RPMI8226 (cell line): ENCODE measurements at regions not wholly inside any gene's neighbourhood (a gene's known extent, or its start where the extent isn't known, plus 50 kb on each side); places are given as distances from the start of the nearest gene placed in this dataset.

ENCODE experiments used
- DNase-seq: peaks from one replicate; pipeline ENCODE4 v3.0.0-alpha.2; 2015

DNA sequence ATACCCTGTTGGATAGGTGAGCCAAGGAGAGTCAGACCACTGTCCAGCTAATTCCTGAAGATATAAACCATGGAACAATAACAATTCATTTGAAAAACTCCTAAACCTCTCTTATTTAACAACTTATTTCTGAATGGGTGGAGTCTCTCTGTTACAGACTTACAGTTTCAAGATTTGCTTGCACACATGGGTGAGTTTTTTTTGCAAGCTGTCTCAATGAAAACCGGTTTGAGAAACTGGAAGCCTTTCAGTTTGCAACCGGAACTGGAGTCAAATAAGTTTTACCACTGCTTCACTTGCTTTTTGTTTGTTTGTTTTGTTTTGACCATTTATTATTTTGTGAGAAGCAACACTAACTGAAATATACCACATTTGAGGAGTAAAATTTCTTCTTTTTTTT is 243.8 kb downstream of the MTERF1 start:
- no peak for DNase-seq

DNA sequence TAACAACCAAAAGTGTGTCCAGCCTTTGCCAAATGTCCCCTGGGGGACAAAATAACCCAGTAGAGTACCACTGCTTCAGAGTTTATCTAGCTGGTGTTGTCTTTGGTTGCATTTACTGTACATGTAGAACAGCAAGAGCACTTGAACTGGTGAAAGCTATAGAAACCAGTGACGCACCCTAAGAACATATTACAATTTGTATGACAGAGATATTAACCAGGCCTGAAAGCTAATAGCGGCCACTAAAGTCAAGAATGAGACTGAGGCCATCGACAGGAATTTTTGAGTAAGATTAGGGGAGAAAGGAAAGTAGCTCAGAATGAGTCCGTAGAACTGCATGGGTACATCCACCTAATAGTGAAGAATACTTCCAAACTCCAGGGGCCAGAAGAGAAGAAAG is 236.2 kb downstream of the MTERF1 start:
- DNase-seq: no peak

DNA sequence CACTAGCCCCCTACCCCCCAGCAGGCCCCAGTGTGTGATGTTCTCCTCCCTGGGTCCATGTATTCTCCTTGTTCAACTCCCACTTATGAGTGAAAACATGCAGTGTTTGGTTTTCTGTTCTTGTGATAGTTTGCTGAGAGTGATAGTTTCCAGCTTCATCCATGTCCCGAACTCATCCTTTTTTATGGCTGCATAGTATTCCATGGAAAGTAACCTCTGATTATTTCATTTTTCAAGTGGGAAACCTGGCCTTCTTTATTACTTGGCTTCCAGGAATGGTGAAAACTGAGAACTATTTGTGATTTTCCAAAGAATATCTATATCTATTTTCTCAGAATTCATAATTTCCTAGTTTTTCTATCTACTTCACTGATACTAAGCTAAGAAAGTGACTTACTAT is 235.0 kb downstream of the MTERF1 start:
- DNase-seq: no peak

DNA sequence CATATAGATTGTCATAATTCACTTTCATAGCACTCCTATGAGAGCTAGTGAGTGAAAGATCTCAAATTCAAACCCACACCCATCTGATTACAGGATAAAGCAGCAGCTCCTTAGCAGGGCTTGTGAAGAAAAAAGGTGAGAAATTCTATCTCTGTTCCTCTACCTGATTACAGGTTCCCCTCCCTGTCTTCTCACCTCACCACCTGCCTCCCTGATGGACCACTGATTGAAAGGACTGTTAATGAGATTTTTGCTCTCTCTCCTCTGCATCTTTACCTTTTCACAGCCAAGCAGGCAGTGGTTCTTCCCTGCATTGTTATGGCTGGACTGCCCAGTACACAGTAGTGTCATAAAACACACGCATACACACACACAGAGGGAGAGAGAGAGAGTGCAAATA is 228.5 kb downstream of the MTERF1 start:
- no peak for DNase-seq

DNA sequence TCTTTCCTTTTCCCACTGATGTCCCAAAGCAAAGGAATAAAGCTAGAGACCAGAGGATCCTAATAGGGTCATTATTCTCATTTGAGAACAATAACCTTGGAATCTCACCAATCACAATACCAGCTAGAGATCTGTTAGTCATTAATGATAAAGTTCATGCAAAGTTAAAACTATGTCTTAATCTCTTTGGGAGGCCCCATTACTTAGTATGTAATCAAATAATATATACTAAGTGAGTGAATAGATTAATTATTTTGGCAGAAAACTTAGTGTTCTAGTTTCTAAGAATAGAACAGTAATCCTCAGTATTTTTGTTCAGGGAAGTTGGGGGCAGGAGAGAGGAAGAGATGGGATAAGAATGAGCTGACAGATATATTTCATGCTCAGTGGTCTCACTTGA is 227.2 kb downstream of the MTERF1 start:
- DNase-seq: no peak

DNA sequence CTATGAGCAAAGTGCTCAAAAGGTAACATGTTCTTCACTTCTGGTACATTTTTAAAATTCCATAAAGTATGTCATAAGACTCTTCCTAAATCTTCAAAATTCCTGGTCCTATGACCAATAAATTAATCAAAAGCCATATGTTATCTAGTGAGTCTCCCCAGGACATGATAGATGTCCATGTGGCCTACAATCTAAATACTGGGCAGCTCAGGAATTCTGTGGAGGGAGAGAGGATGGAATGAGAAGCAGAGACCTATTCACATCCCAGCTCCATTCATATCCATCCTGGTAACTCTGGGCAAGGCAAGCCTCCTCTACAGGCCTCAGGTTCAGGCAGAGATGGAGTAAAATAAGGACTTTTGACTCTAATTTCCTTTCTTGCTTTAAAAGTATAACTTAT is 224.8 kb downstream of the MTERF1 start:
- no peak for DNase-seq

DNA sequence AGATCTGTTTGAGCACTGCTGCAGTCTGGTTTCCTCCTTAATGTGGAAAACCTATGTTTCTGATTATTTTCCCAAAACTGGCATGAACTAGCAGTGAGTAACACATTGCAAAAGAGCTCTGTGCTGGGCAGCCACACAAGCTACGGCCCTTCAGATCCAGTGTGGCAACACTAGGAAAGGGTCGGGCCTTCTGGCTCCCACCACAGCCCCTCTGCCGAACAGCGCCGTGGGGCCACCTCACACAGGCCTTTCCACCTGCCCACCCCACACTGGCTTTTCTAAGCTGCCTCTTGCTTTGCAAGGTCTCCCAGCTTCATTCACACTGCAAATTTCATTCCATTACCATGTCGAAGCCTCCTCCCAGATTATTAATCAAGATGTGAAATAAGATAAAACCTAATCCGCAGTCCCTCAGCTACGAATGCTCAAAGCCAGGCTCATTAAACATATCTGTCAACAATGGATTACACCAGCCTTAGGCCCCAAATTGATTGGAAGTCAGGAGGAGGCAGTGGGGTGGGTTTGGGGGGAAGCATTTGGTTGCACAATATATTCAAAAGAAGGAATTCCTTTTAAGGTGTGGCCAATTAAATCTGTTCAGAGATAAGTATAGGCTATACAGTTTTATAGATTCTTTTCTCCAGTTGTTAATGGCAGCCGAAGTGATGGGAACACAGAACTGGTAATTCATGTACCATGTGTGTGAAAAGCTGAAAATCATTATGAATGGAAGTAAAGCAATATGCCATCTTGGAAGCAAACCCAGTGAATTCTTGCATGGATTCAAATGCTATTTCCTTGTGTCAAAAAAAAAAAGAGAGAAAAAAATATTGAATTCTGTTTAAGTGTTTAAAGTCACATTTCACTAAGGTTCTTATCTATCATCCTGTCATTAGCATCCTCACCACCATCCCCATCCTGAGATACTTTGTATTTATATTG is 223.7 kb downstream of the MTERF1 start:
- DNase-seq: no peak

DNA sequence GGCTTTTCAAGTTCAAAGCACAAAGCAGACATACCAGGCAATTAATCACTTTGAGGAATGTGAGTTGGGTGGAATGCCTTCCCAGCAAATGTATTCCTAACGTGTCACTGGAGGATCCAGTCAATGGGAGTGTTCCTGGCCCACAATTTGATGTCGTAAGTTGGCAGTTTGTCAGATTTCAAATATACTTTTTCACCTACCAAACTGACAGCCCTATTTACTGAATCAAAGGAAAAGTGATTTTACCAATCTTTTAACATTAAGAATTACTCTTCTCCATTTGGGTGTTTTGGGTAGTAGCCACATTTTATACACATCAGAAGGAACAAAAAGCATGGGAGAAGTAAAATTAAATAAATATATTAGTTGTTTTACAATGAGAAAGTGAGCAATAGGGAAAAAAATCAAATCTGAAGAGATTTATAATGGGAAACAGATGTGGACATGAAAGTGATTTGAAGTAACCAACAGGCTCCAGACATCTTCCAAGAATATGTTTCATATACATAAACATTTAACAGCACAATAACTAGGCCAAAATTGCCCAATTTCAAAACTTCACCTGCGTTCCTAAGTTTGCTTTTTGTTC is 222.9 kb downstream of the MTERF1 start:
- no peak for DNase-seq

DNA sequence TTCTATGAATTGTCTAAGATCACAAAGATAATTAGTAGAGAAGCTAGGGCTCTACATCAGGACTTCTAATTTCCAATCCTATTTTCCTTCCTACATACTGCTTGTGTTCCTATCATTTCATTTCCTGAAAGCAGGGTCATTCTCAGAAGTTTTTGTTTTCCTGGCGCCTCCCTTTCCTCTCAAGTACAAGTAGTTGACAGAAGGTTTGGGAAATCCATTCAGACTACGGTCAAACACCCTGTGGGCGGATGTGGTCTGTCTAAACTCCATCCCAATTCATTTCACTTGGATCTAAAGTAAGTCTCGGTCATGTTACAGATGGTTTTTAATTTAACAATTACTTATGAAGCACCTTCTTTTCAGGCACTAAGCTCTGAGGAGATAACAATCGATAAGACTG is 221.4 kb downstream of the MTERF1 start:
- no peak for DNase-seq

DNA sequence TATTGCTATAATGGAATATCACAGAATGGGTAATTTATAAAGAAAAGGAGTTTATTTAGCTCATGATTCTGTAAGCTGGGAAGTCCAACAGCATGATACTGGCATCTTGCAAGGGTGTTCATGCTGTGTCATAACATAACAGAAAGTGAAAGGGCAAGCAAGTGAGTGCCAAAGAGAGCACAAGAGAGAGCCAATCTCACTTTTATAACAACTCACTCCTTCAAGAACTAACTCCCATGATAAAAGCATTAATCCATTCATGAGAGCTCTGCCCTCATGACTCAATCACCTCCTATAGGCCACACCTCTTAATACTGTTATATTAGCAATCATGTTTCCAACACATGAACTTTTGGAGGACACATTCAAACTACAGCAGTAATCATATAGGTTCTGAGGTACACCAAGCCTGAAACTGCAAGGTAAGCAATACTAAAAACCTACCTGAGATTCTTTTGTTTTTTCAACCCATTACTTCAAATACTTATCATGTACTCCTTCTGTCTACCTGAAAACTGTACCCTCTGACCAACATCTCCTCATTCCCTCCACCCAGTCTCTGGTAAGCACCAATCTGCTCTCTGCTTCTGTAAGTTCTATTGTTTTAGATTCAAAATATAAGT is 219.7 kb downstream of the MTERF1 start:
- DNase-seq: no peak

DNA sequence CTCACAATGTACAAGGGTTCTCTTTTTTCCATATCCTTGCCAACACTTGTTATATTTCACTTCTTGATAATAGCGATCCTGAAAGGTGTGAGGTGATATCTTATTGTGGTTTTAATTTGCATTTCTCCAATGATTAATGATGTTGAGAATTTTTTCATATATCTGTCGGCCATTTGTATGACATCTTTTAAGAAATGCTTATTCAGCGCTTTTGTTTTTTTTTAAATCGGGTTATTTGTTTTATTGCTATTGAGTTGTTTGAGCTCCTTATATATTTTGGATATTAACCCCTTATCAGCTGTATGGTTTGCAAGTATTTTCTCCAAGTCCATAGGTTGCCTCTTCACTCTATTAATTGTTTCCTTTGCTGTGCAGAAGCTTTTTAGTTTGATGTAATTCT is 218.8 kb downstream of the MTERF1 start:
- no peak for DNase-seq

DNA sequence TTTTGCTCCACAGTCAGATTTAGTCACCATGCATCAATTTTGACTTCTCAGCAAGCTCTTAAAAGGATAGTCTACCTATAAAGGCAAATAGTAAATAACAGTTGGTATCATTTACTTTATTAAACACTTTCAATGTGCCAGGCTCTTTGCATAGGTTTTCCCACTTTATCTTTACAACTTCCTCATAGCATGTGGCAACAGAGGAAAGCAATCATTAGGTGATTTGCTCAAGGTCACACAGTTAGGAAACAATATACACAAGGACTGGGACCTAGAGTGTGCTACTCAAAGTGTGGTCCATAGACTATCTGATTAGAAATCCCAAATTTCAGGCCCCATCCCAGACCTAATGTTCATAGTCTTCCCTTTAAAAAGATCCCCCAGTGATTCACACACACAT is 212.3 kb downstream of the MTERF1 start:
- no peak for DNase-seq

DNA sequence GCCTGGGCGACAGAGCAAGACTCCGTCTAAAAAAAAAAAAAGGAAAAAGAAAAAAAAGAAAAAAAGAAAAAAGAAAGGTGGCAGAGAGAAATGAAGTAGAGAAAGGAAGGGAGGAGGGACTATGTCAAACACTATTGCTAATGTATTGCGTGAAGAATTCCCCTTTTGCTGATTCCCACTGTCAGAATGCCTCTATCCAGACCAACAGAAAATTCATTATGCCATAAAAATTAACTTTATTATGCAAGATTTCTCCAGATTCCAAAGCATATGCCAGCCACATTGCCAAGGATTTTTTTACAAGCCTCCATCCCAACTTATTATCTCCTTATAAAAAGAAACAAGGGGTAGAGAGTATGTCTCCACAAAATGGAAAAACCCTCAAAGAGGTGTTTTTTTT is 209.3 kb downstream of the MTERF1 start:
- no peak for DNase-seq

DNA sequence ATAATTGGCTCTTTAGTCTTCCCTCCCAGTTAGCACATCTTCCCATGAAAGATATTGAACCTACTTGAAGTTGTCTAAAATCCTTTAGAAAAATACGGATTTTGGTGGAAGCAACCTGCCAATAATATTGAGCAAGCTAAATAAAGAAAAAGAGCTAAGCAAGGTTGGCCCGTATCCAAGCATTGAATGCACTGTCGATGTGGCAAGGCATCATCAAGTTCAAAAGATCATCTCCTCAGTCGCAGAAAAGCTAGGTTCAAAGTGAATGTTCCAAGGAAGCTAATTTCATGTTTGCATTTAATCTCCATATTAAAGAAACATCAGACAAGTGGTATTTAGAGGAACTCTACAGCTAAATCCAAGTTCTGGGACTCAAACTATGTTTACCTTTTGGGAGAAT is 206.0 kb downstream of the MTERF1 start:
- no peak for DNase-seq

DNA sequence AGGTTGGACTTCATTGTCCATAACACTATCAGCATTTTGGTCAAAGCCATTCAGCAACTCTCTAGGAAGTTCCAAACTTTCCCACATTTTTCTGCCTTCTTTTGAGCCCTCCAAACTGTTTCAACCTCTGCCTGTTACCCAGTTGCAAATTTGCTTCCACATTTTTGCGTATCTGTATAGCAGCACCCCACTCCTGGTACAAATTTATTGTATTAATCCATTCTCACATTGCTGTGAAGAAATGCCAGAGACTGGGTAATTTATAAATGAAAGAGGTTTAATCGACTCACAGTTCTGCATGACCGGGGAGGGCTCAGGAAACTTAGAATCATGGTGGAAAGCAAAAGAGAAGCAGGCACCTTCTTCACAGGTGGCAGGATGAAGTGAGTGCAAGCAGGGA is 198.8 kb downstream of the MTERF1 start:
- no peak for DNase-seq

DNA sequence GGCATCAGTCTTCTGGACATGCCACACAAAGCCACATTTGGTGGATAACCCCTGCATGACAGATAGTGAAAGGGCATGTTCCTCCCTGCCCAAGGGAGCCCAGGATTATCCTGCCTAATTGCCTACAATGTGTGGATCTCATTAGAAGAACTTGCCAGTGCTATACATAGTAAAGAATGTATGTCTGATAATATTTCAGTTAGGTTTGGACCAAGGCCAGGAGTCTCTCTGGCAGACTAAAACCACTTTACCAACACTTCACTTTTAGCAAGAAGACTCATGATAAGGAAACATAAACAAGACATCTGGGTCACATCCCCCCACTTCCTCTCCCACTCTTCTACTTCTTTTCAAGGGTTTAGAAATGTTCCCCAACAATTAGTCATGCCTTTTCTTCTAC is 196.7 kb downstream of the MTERF1 start:
- no peak for DNase-seq

DNA sequence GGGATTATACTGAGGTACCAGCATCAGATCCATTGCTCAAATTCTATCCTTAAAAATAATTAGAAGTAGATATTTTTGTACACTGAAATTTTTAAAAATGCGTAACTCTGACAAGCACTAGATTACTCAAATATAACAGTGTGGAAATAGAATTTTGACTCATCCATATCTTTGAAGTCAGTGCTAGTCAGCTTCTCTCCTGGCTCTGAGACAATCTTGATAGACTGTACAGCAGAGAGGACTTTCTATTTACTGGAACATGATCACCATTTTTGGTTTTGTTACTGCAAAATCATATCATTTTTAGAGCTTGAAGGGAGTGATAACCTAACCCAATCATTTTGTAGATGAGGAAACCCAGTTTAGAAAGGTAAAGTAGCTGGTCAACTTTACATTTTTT is 195.0 kb downstream of the MTERF1 start:
- no peak for DNase-seq

DNA sequence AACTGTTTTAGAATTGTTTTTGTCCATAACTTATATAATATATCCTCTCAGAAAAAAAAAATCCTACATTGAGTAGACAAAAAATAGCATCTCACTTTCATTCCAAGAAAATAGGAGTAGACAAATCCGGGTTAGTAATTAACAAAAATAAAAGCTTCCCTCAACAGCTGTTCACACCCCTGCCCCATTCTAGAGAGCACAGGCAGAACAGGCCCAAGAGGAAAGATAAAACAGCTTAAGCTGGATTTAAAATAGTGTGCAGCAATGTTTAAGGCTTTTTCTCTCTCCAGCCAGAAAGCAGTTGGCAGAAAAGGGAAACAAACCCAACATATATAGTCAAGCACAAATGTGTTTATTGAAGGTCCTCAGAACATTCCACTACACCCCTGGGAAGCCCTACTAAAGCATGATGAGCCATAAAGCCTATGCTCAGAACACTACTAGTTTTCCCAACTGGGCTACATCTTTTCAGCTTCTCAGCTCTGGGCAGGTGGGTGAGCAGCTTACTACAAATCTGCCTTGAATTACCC is 189.9 kb downstream of the MTERF1 start:
- DNase-seq: no peak

DNA sequence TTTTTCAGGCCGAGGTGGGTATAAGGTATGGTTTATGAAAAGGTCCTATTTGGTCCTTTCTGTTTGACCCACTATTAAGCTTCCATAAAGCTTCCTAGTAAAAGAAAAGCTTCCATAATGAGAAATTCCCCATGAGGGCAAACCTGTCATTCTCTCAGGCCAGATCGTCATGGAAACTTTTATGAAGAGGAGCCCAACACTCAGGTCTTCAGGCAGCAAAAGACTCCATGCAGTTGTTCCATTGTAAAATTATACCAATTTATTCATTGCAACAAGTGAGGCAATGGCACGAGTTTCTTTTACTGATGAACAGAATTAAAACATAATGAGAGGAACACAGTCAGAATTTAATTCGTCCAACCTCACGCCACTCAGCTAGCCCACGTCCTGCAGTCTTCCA is 188.6 kb downstream of the MTERF1 start:
- no peak for DNase-seq

DNA sequence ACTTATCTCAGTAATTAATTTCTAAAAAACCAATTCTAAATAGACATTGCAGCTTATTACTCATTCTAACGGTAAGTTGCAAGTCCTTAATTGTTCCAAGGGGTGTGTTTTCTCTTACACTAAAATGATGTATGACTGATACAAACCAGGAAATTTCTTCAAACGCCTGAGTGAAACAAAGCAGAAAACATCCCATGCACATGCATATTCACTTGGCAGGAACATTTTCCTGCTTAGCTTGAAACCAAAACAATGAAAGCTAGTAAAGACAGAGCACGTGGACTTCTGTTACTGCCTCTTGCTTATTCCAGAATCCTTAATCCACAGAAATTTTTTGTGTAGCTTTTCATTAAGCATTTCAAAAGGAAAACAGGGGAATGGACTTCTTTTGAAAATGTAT is 187.7 kb downstream of the MTERF1 start:
- DNase-seq: no peak

DNA sequence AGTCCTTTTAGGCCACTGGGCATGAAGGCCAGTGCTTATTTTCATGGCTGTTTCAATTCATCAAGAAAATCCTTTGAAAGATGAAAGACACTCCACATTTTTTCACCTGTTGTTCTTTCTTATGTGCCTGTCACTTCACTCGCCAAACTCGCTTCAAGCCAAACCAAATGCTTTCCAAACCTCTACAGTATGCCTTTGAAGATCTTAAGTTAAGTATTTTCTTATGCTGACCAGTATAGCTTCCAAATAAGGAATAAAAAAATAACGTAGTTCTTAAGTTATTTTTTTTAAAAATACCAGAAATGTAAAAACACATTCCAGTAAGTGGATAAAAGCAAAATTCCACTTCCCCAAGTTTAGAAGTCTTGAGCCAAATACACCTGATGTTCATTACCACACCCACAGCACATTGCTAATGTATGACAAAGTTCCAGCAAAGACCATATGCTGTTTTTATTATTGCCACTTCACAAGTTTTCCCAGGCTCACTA is 186.1 kb downstream of the MTERF1 start:
- no peak for DNase-seq

DNA sequence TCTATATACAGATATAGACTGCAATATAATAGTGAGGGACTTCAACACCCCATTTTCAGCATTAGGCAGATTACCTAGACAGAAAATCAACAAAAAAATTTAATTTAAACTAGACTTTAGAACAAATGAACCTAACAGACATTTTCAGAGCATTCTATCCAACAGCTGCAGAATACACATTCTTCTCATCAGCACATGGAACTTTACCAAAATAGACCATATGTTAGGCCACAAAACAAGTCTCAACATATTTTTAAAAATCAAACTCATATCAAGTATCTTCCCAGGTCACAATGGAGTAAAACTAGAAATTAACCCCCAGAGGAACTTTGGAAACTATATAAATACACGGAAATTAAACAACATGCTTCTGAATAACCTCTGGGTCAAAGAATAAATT is 169.6 kb downstream of the MTERF1 start:
- no peak for DNase-seq

DNA sequence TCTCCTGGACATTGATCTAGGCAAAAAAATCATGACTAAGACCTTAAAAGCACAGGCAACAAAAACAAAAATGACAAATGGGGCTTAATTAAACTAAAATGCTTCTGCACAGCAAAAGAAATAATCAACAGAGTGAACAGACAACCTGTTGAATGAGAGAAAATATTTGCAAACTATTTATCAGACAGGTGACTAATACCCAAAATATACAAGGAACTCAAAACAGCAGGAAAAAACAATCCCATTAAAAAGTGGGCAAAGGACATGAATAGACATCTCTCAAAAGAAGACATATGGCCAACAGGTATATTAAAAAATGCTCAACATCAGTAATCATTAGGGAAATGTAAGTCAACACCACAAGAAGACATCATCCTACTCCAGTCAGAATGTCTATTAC is 166.8 kb downstream of the MTERF1 start:
- no peak for DNase-seq
